ENCODE measurements at regions not wholly inside any gene's neighbourhood (a gene's known extent, or its start where the extent isn't known, plus 50 kb on each side); places are given as distances from the start of the nearest gene placed in this dataset.
A peak's percentile ranks its signal among the peaks of the same experiment; 100 is the strongest.

- Mint-ChIP-seq H3K4me3 (no peak overlapping the region), H3K36me3 (ENCODE audit: low read depth) (peaks cover 6% of the 10 kb centered on the region; the same call in 1 of the 2 replicates), H3K9me3 (no peaks in the 10 kb centered on the region; the same call in 1 of the 2 replicates), H3K27ac (no peak overlapping the region), H3K27me3 (ENCODE audit: insufficient read depth) (no peaks in the 10 kb centered on the region), H3K4me1 (ENCODE audit: low read depth) (peaks cover 61% of the 10 kb centered on the region)
- no peak for DNase-seq
- TF ChIP-seq, protein P1, sequence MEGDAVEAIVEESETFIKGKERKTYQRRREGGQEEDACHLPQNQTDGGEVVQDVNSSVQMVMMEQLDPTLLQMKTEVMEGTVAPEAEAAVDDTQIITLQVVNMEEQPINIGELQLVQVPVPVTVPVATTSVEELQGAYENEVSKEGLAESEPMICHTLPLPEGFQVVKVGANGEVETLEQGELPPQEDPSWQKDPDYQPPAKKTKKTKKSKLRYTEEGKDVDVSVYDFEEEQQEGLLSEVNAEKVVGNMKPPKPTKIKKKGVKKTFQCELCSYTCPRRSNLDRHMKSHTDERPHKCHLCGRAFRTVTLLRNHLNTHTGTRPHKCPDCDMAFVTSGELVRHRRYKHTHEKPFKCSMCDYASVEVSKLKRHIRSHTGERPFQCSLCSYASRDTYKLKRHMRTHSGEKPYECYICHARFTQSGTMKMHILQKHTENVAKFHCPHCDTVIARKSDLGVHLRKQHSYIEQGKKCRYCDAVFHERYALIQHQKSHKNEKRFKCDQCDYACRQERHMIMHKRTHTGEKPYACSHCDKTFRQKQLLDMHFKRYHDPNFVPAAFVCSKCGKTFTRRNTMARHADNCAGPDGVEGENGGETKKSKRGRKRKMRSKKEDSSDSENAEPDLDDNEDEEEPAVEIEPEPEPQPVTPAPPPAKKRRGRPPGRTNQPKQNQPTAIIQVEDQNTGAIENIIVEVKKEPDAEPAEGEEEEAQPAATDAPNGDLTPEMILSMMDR (IDR thresholded peaks at IDR 0.05), result no peak
Observed at GRCh38 chr10:4079803-4080202, 294.8 kb upstream of the KLF6 start.

DNA sequence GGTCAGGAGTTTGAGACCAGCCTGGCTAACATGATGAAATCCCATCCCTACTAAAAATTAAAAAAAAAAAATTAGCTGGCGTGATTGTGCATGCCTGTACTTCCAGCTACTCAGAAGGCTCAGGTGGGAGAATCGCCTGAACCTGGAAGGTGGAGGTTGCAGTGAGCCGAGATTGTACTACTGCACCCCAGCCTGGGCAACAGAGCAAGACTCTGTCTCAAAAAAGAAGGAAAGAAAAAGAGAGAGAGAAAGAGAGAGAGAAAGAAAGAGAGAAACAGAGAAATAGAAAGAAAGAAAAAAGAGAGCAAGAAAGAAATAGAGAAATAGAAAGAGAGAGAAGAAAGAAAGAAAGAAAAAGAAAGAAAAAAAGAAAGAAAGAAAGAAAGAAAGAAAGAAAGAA lies 292.8 kb upstream of the KLF6 start:
- H3K27me3 Mint-ChIP-seq (ENCODE audit: insufficient read depth), result no peaks in the 10 kb centered on the region
- H3K4me1 Mint-ChIP-seq (ENCODE audit: low read depth), result peaks cover 69% of the 10 kb centered on the region
- TF ChIP-seq, protein P1 (IDR thresholded peaks at IDR 0.05), result no peak
- no peaks in the 10 kb centered on the region; the same call in 1 of the 2 replicates for H3K9me3 Mint-ChIP-seq
- no peak for DNase-seq
- H3K36me3 Mint-ChIP-seq (ENCODE audit: low read depth), result peaks cover 6% of the 10 kb centered on the region; the same call in 1 of the 2 replicates
- H3K4me3 Mint-ChIP-seq, result no peak overlapping the region
- H3K27ac Mint-ChIP-seq, result no peak overlapping the region

- Mint-ChIP-seq H3K4me1 (ENCODE audit: low read depth) (peaks cover 64% of the 10 kb centered on the region), H3K9me3 (no peaks in the 10 kb centered on the region; the same call in 1 of the 2 replicates), H3K36me3 (ENCODE audit: low read depth) (peaks cover 6% of the 10 kb centered on the region; the same call in 1 of the 2 replicates), H3K4me3 (no peak overlapping the region), H3K27ac (no peak overlapping the region), H3K27me3 (ENCODE audit: insufficient read depth) (no peaks in the 10 kb centered on the region)
- TF ChIP-seq, protein P1 (IDR thresholded peaks at IDR 0.05), result no peak
- no peak for DNase-seq
Observed at GRCh38 chr10:4076983-4077382, 292.0 kb upstream of the KLF6 start.

- Mint-ChIP-seq H3K27me3 (ENCODE audit: insufficient read depth) (no peaks in the 10 kb centered on the region), H3K36me3 (ENCODE audit: low read depth) (peaks cover 6% of the 10 kb centered on the region; the same call in 1 of the 2 replicates), H3K4me3 (no peak overlapping the region), H3K9me3 (no peaks in the 10 kb centered on the region; the same call in 1 of the 2 replicates), H3K4me1 (ENCODE audit: low read depth) (peaks cover 53% of the 10 kb centered on the region), H3K27ac (no peak overlapping the region)
- TF ChIP-seq, protein P1 (IDR thresholded peaks at IDR 0.05), result no peak
- no peak for DNase-seq
Observed at GRCh38 chr10:4075443-4075842, 290.4 kb upstream of the KLF6 start.

- H3K9me3 Mint-ChIP-seq, result no peaks in the 10 kb centered on the region; the same call in 1 of the 2 replicates
- peak overlapping the region; percentile 6; the same call in 1 of the 2 replicates for H3K4me3 Mint-ChIP-seq
- H3K4me1 Mint-ChIP-seq (ENCODE audit: low read depth), result peaks cover 46% of the 10 kb centered on the region
- TF ChIP-seq, protein P1 (IDR thresholded peaks at IDR 0.05), result no peak
- H3K27me3 Mint-ChIP-seq (ENCODE audit: insufficient read depth), result no peaks in the 10 kb centered on the region
- H3K27ac Mint-ChIP-seq, result peak overlapping the region; percentile 75
- DNase-seq, result no peak
- H3K36me3 Mint-ChIP-seq (ENCODE audit: low read depth), result peaks cover 6% of the 10 kb centered on the region; the same call in 1 of the 2 replicates
Observed at GRCh38 chr10:4074545-4075407, 289.8 kb upstream of the KLF6 start.

Measured in HFFc6 (cell line).